ENCODE measurements at regions not wholly inside any gene's neighbourhood (a gene's known extent, or its start where the extent isn't known, plus 50 kb on each side); places are given as distances from the start of the nearest gene placed in this dataset.

DNA sequence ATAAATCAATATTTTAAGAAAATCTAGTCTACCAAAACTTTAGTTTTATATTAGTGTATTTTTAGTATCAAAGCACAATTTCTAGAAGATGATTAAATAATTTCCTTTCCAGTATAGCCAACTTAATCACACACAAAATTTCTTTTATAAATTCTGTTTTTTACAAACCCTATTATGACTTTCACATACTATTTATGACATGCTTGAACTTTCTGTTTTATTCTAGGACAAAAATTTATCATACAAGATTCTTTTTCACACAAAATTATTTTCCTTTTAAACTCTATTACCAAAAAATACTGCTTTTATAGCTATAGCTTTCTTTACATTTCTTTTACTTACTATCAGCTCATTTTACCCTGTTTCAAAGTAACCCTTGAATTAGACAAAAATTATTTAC, 149.5 kb downstream of the OR13H1 start:
- no peak for TF ChIP-seq POLR2A (IDR thresholded peaks at IDR 0.05)
- TF ChIP-seq, protein P1, sequence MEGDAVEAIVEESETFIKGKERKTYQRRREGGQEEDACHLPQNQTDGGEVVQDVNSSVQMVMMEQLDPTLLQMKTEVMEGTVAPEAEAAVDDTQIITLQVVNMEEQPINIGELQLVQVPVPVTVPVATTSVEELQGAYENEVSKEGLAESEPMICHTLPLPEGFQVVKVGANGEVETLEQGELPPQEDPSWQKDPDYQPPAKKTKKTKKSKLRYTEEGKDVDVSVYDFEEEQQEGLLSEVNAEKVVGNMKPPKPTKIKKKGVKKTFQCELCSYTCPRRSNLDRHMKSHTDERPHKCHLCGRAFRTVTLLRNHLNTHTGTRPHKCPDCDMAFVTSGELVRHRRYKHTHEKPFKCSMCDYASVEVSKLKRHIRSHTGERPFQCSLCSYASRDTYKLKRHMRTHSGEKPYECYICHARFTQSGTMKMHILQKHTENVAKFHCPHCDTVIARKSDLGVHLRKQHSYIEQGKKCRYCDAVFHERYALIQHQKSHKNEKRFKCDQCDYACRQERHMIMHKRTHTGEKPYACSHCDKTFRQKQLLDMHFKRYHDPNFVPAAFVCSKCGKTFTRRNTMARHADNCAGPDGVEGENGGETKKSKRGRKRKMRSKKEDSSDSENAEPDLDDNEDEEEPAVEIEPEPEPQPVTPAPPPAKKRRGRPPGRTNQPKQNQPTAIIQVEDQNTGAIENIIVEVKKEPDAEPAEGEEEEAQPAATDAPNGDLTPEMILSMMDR (IDR thresholded peaks at IDR 0.05), result no peak

Data from suprapubic skin (tissue), 3 donors.